ENCODE measurements at regions not wholly inside any gene's neighbourhood (a gene's known extent, or its start where the extent isn't known, plus 50 kb on each side); places are given as distances from the start of the nearest gene placed in this dataset.

DNA sequence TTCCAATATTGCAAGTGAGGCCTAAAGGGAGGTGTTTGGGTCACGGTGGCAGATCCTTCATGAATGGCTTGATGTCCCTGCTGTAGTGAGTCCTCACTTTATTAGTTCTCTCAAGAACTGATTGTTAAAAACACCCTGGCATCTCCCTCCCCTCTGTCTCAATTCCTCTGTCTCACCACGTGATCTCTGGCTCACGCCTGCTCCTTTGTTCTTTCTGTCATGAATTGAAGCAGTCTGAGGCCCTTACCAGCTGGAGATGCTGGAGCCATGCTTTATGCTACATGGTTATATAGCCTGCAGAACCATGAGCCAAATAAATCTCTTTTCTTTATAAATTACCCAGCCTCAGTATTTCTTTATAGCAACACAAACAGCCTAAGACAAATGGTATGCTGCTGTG is 980.7 kb upstream of the GRIA3 start:
- Histone ChIP-seq H3K9me3 (no peaks in the 10 kb centered on the region), H3K27me3 (no peaks in the 10 kb centered on the region), H3K36me3 (no peaks in the 10 kb centered on the region), H3K27ac (no peak overlapping the region), H3K4me3 (no peak overlapping the region), H3K4me1 (no peaks in the 10 kb centered on the region)
- TF ChIP-seq EP300 (IDR thresholded peaks at IDR 0.05) (no peak), POLR2AphosphoS5 (IDR thresholded peaks at IDR 0.05) (no peak), POLR2A (IDR thresholded peaks at IDR 0.05) (no peak)
- TF ChIP-seq, protein P1, sequence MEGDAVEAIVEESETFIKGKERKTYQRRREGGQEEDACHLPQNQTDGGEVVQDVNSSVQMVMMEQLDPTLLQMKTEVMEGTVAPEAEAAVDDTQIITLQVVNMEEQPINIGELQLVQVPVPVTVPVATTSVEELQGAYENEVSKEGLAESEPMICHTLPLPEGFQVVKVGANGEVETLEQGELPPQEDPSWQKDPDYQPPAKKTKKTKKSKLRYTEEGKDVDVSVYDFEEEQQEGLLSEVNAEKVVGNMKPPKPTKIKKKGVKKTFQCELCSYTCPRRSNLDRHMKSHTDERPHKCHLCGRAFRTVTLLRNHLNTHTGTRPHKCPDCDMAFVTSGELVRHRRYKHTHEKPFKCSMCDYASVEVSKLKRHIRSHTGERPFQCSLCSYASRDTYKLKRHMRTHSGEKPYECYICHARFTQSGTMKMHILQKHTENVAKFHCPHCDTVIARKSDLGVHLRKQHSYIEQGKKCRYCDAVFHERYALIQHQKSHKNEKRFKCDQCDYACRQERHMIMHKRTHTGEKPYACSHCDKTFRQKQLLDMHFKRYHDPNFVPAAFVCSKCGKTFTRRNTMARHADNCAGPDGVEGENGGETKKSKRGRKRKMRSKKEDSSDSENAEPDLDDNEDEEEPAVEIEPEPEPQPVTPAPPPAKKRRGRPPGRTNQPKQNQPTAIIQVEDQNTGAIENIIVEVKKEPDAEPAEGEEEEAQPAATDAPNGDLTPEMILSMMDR (IDR thresholded peaks at IDR 0.05): no peak
- 44 to 77% (median 54%) methylated on average over 3 of the region's 3 CpGs for WGBS, 5 donors
- intact Hi-C loops (cut with DNase I; ENCODE audit: low total_unique reads): no loop called here
- no peak for DNase-seq

DNA sequence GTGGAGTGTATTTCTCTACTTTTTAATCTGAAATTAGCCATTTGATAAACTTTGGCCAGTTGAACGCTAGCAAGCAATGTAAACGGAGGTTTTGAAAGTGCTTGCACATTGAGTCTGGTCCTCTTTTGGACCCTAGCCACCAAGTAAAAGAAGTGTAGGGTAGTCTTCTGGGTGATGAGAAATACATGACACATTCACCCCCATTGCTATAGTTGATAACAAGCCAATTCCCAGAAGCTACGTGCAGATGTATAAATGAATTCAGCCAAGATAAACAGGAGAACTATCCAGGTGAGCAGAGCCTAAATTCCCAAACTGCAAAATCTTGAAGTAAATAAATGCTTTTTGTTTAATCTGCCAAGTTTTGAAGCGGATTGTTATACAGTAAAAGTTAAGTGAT is 965.4 kb upstream of the GRIA3 start:
- intact Hi-C loops (cut with DNase I; ENCODE audit: low total_unique reads): no loop called here
- no peak for DNase-seq
- H3K36me3 ChIP-seq: no peaks in the 10 kb centered on the region
- no peak overlapping the region for H3K4me3 ChIP-seq
- H3K27me3 ChIP-seq: no peaks in the 10 kb centered on the region
- H3K9me3 ChIP-seq: no peaks in the 10 kb centered on the region
- no peak overlapping the region for H3K27ac ChIP-seq
- WGBS, 5 donors: 27 to 60% (median 49%) methylated on average over 4 of the region's 4 CpGs
- H3K4me1 ChIP-seq: no peaks in the 10 kb centered on the region
- TF ChIP-seq POLR2A (IDR thresholded peaks at IDR 0.05) (no peak), POLR2AphosphoS5 (IDR thresholded peaks at IDR 0.05) (no peak), EP300 (IDR thresholded peaks at IDR 0.05) (no peak)
- TF ChIP-seq, protein P1 (IDR thresholded peaks at IDR 0.05): no peak

DNA sequence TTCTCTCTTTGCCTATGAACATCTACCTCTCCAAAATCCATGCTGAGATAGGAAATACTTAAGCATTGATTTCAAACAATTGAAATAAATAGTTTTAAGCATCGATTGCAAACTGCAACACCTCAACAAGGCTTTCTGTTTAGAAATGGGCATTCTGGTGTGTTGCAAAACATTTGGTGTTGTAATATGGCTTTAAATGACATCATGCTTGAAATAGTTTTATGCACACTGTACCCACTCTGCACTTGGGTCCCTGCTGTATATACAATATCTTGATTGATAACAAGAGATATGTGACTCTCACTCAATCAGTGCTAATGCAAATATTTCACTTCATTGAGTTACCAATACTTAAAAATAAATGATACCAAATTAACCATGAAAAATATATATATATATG is 964.9 kb upstream of the GRIA3 start:
- Histone ChIP-seq H3K4me3 (no peak overlapping the region), H3K4me1 (no peaks in the 10 kb centered on the region), H3K27me3 (no peaks in the 10 kb centered on the region), H3K36me3 (no peaks in the 10 kb centered on the region), H3K9me3 (no peaks in the 10 kb centered on the region), H3K27ac (no peak overlapping the region)
- TF ChIP-seq POLR2A (IDR thresholded peaks at IDR 0.05) (no peak), POLR2AphosphoS5 (IDR thresholded peaks at IDR 0.05) (no peak), EP300 (IDR thresholded peaks at IDR 0.05) (no peak)
- TF ChIP-seq, protein P1 (IDR thresholded peaks at IDR 0.05): no peak
- 71 to 89% (median 77%) methylated on average over 1 of the region's 1 CpG for WGBS, 5 donors
- intact Hi-C loops (cut with DNase I; ENCODE audit: low total_unique reads): no loop called here
- DNase-seq: no peak

DNA sequence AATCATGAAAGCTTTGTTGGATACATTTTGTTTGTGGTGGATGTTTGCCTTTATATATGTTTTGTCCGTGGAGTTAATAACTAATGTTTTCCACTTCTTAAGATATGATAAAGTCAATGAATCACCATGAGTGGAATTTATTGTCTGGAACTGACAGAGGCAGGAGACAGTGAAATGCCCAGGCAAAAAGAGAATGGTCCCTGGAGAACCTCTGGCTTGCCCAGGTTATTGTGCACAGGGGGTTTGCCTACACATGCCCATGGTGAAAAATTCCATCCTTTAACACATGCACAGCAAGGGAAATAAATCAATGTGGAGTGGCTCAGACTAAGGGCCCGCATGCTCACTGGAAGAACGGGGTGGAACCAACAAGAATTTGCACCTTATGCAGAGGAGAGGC is 964.3 kb upstream of the GRIA3 start:
- no peaks in the 10 kb centered on the region for H3K27me3 ChIP-seq
- no peak for DNase-seq
- no peaks in the 10 kb centered on the region for H3K9me3 ChIP-seq
- no peak for TF ChIP-seq POLR2A (IDR thresholded peaks at IDR 0.05)
- TF ChIP-seq POLR2AphosphoS5 (IDR thresholded peaks at IDR 0.05): no peak
- no peak for TF ChIP-seq EP300 (IDR thresholded peaks at IDR 0.05)
- TF ChIP-seq, protein P1 (IDR thresholded peaks at IDR 0.05): no peak
- WGBS, 5 donors: 54 to 77% (median 74%) methylated on average over 3 of the region's 3 CpGs
- no peaks in the 10 kb centered on the region for H3K4me1 ChIP-seq
- intact Hi-C loops (cut with DNase I; ENCODE audit: low total_unique reads): no loop called here
- H3K36me3 ChIP-seq: no peaks in the 10 kb centered on the region
- H3K27ac ChIP-seq: no peak overlapping the region
- no peak overlapping the region for H3K4me3 ChIP-seq
